B cell (primary cell): ENCODE measurements at regions not wholly inside any gene's neighbourhood (a gene's known extent, or its start where the extent isn't known, plus 50 kb on each side); places are given as distances from the start of the nearest gene placed in this dataset.

ENCODE experiments used
- CTCF ChIP-seq: fragments of 200-600 bp; IDR thresholded peaks from one replicate; pipeline ENCODE4 v1.8.0; 2022; ENCODE audit warnings: antibody characterized with exemption, mild to moderate bottlenecking
- EZH2 ChIP-seq: IDR thresholded peaks from 2 replicates; pipeline ENCODE4 v1.6.1; 2012; ENCODE audit warnings: borderline replicate concordance, low read depth, mild to moderate bottlenecking, moderate library complexity, low read length; ENCODE audit not compliant: insufficient read depth, poor library complexity, severe bottlenecking

- TF ChIP-seq CTCF (no peak), EZH2 (no peak)
These were observed 818.9 kb downstream of the KCNT2 start for GRCh38 chr1:195789321-195789720.
